HL-60 (cell line): ENCODE measurements at regions not wholly inside any gene's neighbourhood (a gene's known extent, or its start where the extent isn't known, plus 50 kb on each side); places are given as distances from the start of the nearest gene placed in this dataset.

Experiments used
- GABPA ChIP-seq: IDR thresholded peaks from 2 replicates; pipeline ENCODE4 v1.6.1; 2012; ENCODE audit warnings: low read depth
- POLR2AphosphoS5 ChIP-seq: IDR thresholded peaks from 2 replicates; pipeline ENCODE4 v1.6.1; 2012; ENCODE audit warnings: low read depth
- SPI1 ChIP-seq: IDR thresholded peaks from 2 replicates; pipeline ENCODE4 v1.6.1; 2012; ENCODE audit warnings: low read depth, mild to moderate bottlenecking, borderline replicate concordance
- TF ChIP-seq, protein P1 (sequence below): IDR thresholded peaks from one replicate; pipeline ENCODE4 v1.5.1; 2011; ENCODE audit warnings: low read length, control low read depth, inconsistent platforms; ENCODE audit not compliant: insufficient read depth
- TF ChIP-seq, protein P2 (sequence below): IDR thresholded peaks from 2 replicates; pipeline ENCODE4 v1.6.1; 2012; ENCODE audit warnings: low read depth; ENCODE audit not compliant: insufficient replicate concordance

DNA sequence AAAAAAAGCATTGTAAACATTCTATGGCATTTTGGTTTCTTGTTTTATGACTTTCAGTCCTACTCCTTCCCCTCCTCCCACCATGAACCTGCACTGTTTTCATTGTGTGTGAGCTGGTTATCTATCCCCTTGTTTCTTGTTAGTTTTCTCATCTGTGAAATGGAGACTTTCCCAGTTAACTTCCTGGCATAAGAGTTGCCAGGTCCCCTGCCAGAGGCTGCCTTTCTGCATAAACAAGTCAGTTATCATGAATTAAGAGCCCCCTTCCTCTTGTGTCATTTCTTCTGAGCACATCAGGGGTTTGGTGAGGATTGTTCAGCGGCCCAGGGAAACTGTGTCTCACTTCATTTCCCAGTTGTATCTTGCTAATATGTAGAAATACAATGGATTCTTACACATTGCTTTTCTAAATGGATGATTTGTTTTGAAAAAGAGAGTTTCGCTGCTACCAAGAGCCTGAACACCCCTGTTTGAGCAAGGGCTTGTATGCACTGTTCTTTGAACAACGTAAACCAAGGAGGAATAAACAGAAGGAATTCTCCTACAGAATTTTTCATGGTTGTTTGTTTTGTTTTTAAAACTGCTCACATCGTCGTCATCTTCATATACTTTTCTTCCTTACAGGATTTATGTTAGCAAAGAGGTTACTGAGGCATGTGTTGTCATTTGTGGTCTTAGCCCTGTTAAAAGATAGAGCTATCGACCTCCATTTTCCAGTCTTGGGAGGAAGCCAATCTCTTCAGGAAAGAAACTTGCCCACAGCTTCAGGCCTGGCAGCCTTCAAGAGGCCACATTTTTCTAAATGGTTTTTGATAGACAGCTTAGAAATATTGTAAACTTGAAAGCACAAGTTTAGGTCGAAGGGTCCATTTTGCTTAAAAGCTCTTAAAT is 144.6 kb upstream of the IL12A start:
- TF ChIP-seq, protein P1, sequence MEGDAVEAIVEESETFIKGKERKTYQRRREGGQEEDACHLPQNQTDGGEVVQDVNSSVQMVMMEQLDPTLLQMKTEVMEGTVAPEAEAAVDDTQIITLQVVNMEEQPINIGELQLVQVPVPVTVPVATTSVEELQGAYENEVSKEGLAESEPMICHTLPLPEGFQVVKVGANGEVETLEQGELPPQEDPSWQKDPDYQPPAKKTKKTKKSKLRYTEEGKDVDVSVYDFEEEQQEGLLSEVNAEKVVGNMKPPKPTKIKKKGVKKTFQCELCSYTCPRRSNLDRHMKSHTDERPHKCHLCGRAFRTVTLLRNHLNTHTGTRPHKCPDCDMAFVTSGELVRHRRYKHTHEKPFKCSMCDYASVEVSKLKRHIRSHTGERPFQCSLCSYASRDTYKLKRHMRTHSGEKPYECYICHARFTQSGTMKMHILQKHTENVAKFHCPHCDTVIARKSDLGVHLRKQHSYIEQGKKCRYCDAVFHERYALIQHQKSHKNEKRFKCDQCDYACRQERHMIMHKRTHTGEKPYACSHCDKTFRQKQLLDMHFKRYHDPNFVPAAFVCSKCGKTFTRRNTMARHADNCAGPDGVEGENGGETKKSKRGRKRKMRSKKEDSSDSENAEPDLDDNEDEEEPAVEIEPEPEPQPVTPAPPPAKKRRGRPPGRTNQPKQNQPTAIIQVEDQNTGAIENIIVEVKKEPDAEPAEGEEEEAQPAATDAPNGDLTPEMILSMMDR: no peak
- TF ChIP-seq POLR2AphosphoS5 (no peak), GABPA (no peak), SPI1 (no peak)
- TF ChIP-seq, protein P2, sequence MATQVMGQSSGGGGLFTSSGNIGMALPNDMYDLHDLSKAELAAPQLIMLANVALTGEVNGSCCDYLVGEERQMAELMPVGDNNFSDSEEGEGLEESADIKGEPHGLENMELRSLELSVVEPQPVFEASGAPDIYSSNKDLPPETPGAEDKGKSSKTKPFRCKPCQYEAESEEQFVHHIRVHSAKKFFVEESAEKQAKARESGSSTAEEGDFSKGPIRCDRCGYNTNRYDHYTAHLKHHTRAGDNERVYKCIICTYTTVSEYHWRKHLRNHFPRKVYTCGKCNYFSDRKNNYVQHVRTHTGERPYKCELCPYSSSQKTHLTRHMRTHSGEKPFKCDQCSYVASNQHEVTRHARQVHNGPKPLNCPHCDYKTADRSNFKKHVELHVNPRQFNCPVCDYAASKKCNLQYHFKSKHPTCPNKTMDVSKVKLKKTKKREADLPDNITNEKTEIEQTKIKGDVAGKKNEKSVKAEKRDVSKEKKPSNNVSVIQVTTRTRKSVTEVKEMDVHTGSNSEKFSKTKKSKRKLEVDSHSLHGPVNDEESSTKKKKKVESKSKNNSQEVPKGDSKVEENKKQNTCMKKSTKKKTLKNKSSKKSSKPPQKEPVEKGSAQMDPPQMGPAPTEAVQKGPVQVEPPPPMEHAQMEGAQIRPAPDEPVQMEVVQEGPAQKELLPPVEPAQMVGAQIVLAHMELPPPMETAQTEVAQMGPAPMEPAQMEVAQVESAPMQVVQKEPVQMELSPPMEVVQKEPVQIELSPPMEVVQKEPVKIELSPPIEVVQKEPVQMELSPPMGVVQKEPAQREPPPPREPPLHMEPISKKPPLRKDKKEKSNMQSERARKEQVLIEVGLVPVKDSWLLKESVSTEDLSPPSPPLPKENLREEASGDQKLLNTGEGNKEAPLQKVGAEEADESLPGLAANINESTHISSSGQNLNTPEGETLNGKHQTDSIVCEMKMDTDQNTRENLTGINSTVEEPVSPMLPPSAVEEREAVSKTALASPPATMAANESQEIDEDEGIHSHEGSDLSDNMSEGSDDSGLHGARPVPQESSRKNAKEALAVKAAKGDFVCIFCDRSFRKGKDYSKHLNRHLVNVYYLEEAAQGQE: no peak
